Activated T-helper 1 cell treated with anti-CD3 and anti-CD28 coated beads, Interleukin-12 subunit alpha, Interleukin-12 subunit beta, Interleukin-2, Interleukin-4 antibody, amounts not matched to agents 30 ng/mL and 10 ng/mL and 1 ng/mL, durations not matched to agents 14 hours and 24 hours and 36 hours (primary cell): ENCODE measurements at regions not wholly inside any gene's neighbourhood (a gene's known extent, or its start where the extent isn't known, plus 50 kb on each side); places are given as distances from the start of the nearest gene placed in this dataset.

Experiments used
- DNase-seq: peaks from one replicate; pipeline ENCODE4 v3.0.0; 2021; ENCODE audit warnings: low spot score
- H3K27ac Mint-ChIP-seq: one replicate; pipeline ENCODE4 v1.8.0; 2021; ENCODE audit warnings: mild to moderate bottlenecking, mixed read lengths
- H3K27me3 Mint-ChIP-seq: one replicate; pipeline ENCODE4 v1.8.0; 2022; ENCODE audit warnings: mild to moderate bottlenecking, moderate library complexity, mixed read lengths; ENCODE audit not compliant: insufficient read depth
- H3K36me3 Mint-ChIP-seq: one replicate; pipeline ENCODE4 v1.8.0; 2021; ENCODE audit warnings: low read depth, mixed read lengths
- H3K4me1 Mint-ChIP-seq: one replicate; pipeline ENCODE4 v1.8.0; 2021; ENCODE audit warnings: low read depth, mixed read lengths
- H3K4me3 Mint-ChIP-seq: one replicate; pipeline ENCODE4 v1.8.0; 2021; ENCODE audit warnings: mild to moderate bottlenecking, moderate library complexity, mixed read lengths
- H3K9me3 Mint-ChIP-seq: one replicate; pipeline ENCODE4 v1.8.0; 2021; ENCODE audit warnings: mixed read lengths
- intact Hi-C: fragments of 100-400 bp; cut with micrococcal nuclease; formaldehyde crosslinking; loops from one replicate; pipeline ENCODE4 v1.15.1; 2024

DNA sequence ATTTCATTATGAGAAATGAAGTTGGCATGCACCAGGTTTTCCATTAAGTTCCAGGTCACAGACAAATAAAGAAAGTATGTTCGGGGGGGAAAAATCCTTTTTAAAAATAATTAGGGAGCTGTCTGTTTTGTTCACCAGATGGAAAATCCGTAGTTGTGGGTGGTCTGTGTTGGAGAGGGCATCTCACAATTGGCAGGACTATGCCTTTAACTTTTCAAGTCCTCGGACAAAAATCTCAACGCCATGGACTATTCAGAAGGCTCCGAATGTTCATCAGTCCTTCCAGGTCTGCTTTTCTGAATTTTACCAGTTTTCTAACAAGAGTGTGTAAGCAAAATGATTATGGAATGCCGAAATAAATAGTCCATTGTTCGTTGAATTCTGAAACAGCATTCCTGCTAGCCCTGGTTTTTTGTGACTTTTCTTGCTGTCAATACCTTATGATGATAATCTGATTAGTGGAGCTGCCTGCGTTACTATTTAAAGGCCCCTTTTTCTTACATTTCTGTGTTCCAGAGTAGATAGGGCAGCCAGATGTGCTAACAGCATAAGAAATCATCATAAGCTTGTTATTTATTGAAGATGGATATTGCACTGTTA, 146.9 kb downstream of the TM9SF2 start:
- intact Hi-C loops: no loop called here
- DNase-seq: no peak
- H3K27ac Mint-ChIP-seq: no peak overlapping the region
- H3K9me3 Mint-ChIP-seq: no peaks in the 10 kb centered on the region
- H3K36me3 Mint-ChIP-seq: no peaks in the 10 kb centered on the region
- no peak overlapping the region for H3K4me3 Mint-ChIP-seq
- no peaks in the 10 kb centered on the region for H3K4me1 Mint-ChIP-seq
- peaks cover 12% of the 10 kb centered on the region for H3K27me3 Mint-ChIP-seq

DNA sequence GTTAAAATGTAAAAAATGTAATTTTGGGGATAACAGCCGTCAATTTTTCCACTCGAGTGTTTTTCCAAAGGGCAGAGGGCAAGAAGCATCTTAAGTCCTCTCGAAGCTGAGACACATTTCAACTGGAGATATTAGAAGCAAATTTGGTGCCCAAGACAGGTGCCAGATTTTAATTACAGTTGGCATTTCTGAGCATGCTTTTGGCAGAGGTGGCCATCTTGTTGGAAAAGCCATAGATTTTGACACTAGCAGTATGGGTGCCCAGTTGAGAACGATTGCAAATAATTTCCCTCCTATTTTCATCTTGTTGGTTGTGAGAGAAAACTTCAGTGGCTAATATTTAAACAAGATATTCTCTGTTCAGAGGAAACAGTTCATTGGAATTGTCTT, 146.3 kb downstream of the TM9SF2 start:
- intact Hi-C loops: no loop called here
- Mint-ChIP-seq H3K4me3 (no peak overlapping the region), H3K9me3 (no peaks in the 10 kb centered on the region), H3K4me1 (no peaks in the 10 kb centered on the region), H3K27me3 (peaks cover 8% of the 10 kb centered on the region), H3K36me3 (no peaks in the 10 kb centered on the region), H3K27ac (no peak overlapping the region)
- no peak for DNase-seq

DNA sequence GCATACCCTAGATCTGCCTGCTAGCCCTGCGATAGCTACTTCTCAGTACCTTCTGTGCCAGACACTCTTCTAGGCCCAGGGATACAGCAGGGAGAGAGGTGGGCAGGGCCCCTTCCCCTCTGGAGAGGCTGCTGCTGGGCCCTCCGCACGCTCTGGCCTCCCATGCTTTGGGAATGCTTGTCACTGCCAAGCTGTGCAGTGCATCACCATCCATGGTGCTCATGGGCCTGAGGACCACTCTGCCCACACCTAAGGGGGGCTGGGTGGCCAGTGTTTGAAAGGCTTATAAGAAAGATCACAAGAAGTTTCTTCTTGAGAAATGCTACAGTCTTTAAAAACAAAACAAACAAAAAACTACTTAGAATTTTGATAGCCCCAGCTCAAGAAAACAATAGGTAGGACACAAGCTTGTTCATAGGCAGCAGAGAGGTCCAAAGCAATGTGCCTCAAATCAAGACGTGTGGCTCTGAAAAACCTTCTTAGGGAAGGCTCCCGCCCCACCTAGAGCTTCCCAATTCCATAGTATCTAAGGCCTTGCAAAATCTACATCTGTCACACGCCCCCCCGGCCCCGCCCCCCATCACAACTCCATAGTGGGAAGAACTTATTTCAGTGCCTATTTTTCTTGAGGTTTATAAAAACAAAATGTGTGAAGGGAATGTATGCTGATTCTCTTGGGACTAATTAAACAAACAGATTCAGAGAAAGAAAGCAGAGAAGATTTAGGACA, 145.8 kb downstream of the TM9SF2 start:
- peaks cover 8% of the 10 kb centered on the region for H3K27me3 Mint-ChIP-seq
- H3K4me3 Mint-ChIP-seq: no peak overlapping the region
- no peaks in the 10 kb centered on the region for H3K9me3 Mint-ChIP-seq
- intact Hi-C loops: no loop called here
- H3K4me1 Mint-ChIP-seq: no peaks in the 10 kb centered on the region
- no peaks in the 10 kb centered on the region for H3K36me3 Mint-ChIP-seq
- no peak overlapping the region for H3K27ac Mint-ChIP-seq
- no peak for DNase-seq

DNA sequence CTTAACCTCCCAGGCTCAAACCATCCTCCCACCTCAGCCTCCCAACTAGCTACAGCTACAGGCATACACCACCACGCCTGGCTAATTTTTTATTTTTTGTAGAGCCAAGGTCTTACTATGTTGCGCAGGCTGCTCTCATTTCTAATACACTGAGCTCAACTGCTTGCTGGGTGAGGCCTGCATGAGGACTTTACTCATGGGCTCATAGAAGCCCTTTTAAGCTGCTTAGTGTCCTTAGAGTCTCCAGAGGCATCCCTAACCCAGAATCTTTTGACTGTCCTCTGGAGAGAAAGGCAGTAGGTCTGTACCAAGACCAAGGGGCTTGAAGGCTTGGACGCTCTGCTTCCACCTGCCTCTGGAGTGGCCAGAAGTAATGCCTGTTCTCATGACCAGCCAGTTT, 141.6 kb downstream of the TM9SF2 start:
- H3K27me3 Mint-ChIP-seq: peaks cover 7% of the 10 kb centered on the region
- peak overlapping the region; percentile 42 for H3K27ac Mint-ChIP-seq
- no peaks in the 10 kb centered on the region for H3K36me3 Mint-ChIP-seq
- H3K4me3 Mint-ChIP-seq: no peak overlapping the region
- H3K4me1 Mint-ChIP-seq: no peaks in the 10 kb centered on the region
- DNase-seq: no peak
- H3K9me3 Mint-ChIP-seq: no peaks in the 10 kb centered on the region
- intact Hi-C loops: no loop called here

DNA sequence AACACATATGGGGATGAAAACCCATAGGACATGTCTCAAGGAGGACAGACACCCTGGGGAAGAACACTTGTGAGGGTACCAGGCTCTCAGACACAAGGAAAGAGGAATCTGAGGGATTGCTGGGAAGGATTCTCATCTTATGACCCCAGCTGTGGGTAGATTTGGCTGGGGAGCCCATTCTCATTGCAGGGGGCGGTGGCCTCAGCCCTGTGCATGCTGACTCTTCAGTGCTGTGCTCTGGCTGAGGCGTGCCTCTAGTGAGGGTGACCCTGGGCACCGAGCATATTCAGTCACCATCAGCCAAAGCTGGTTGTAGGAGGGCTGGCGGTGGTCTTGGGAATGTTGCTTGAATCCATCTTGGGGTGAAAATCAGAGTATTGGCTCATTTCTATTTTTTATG, 140.7 kb downstream of the TM9SF2 start:
- DNase-seq: no peak
- no peaks in the 10 kb centered on the region for H3K4me1 Mint-ChIP-seq
- H3K9me3 Mint-ChIP-seq: no peaks in the 10 kb centered on the region
- intact Hi-C loops: no loop called here
- peaks cover 3% of the 10 kb centered on the region for H3K27me3 Mint-ChIP-seq
- no peak overlapping the region for H3K4me3 Mint-ChIP-seq
- H3K36me3 Mint-ChIP-seq: no peaks in the 10 kb centered on the region
- H3K27ac Mint-ChIP-seq: no peak overlapping the region

DNA sequence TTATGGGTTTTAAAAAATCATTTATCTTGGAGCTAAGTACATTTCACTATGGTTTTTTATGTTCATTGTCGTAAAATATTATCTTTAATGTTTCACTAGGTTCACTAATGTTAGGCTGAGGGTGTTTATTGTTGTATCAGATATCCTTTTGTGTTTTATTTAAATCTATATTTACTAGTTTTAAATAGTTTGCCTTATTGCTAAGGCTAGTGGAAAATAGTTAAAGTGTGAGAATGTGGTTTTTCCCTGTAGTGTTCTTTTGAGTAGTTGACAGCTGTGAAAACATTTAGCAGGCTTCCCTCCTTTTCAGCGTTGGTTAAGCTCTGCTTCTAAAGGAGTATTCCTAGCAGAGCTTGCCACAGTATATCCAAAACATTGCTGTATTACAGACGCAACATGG, 139.0 kb downstream of the TM9SF2 start:
- no peaks in the 10 kb centered on the region for H3K36me3 Mint-ChIP-seq
- DNase-seq: no peak
- intact Hi-C loops: no loop called here
- H3K9me3 Mint-ChIP-seq: no peaks in the 10 kb centered on the region
- H3K4me1 Mint-ChIP-seq: no peaks in the 10 kb centered on the region
- peaks cover 3% of the 10 kb centered on the region for H3K27me3 Mint-ChIP-seq
- H3K27ac Mint-ChIP-seq: no peak overlapping the region
- H3K4me3 Mint-ChIP-seq: no peak overlapping the region

DNA sequence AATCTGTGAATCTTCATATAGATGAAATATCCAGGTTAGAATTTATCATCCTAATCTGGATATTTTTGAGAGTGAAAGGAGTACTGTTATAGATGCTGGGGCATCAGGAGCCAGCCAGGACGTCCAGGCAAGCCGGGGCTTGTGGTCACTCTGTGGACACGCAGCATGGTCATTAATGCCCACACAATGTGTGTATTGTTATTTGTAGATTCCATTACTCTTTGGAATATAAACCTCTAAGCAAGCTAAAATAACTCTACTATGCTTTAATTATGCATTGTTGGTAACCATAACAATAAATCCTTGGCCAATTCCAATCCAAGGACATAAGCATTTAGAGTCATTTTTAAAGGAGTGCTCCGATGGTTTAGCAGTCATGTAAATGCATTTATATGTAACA, 137.9 kb downstream of the TM9SF2 start:
- H3K9me3 Mint-ChIP-seq: no peaks in the 10 kb centered on the region
- no peak overlapping the region for H3K4me3 Mint-ChIP-seq
- no peaks in the 10 kb centered on the region for H3K4me1 Mint-ChIP-seq

DNA sequence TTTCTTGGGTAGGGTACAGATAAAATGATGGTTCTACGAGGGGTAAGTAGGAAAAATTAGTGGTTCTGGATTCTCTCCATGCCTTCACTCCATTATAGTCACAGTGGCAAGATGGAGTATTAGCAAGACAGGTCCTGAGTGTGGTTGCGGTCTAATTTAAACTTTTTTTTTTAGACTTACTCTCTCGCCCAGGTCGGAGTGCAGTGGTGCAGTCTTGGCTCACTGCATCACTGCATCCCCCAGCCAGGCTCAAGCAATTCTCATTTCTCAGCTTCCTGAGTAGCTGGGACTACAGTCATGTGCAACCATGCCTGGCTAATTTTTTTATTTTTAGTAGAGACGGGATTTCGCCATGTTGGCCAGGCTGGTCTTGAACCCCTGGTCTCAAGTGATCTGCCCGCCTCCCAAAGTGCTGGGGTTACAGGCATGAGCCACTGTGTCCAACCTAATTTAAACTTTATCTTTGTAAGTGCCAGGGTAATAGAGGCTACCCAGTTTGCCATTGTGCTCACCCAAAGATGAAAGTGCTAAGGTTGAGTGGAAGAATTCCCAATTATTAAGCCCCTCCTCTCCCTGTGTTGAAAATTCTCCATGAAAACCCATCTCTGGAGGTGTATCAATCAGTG, 135.6 kb downstream of the TM9SF2 start:
- no peak for DNase-seq
- no peaks in the 10 kb centered on the region for H3K9me3 Mint-ChIP-seq
- intact Hi-C loops: no loop called here
- no peaks in the 10 kb centered on the region for H3K36me3 Mint-ChIP-seq
- H3K4me1 Mint-ChIP-seq: no peaks in the 10 kb centered on the region
- H3K27ac Mint-ChIP-seq: no peak overlapping the region
- H3K27me3 Mint-ChIP-seq: peaks cover 2% of the 10 kb centered on the region
- H3K4me3 Mint-ChIP-seq: no peak overlapping the region

More for the DNA sequence above, 137.9 kb downstream of the TM9SF2 start:
- Mint-ChIP-seq H3K27ac (no peak overlapping the region), H3K36me3 (no peaks in the 10 kb centered on the region), H3K27me3 (peaks cover 3% of the 10 kb centered on the region)
- intact Hi-C loops: no loop called here
- DNase-seq: no peak

DNA sequence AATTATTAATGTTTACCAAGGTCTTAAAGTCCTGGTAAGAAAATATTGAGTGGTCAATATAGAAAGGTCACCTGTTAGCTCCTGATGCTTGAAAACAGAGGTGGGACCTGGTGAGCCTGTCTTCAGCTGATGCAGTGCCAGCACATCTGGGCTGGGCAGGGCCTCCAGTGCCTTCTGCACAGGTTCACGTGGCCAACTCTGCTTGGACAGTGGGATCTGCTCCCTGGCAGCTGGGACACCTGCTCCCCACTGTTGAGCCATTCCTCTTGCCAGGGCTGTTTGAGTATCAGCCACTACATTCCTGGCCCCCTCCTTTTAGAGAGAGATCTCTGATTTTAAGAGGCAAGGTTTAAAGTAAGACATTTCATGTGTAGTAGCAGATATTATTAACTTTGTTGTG, 135.0 kb downstream of the TM9SF2 start:
- Mint-ChIP-seq H3K27ac (no peak overlapping the region), H3K27me3 (peaks cover 2% of the 10 kb centered on the region), H3K4me1 (no peaks in the 10 kb centered on the region), H3K9me3 (no peaks in the 10 kb centered on the region), H3K4me3 (no peak overlapping the region), H3K36me3 (no peaks in the 10 kb centered on the region)
- intact Hi-C loops: no loop called here
- DNase-seq: no peak

DNA sequence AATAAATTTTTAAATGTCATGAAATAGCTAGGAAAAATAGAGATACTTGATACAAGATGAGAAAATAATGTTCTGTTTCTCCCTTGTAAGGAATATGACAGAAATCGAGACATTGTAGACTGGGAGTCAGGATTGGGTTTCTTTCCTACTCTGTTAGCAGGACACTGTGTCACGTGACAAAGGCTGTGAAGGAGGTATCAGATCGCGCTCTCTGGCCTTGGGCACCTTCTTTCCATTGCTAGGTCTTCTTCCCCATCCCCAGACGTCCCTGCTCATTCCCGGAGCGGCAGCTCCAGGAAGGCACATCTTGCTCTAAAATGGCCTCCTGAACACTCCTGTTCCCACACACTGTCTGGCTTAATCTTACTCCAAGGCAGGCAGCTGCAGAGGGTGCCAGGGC, 133.4 kb downstream of the TM9SF2 start:
- intact Hi-C loops: no loop called here
- H3K4me3 Mint-ChIP-seq: no peak overlapping the region
- DNase-seq: no peak
- H3K9me3 Mint-ChIP-seq: no peaks in the 10 kb centered on the region
- H3K4me1 Mint-ChIP-seq: no peaks in the 10 kb centered on the region
- no peaks in the 10 kb centered on the region for H3K36me3 Mint-ChIP-seq
- no peak overlapping the region for H3K27ac Mint-ChIP-seq
- H3K27me3 Mint-ChIP-seq: peaks cover 4% of the 10 kb centered on the region

DNA sequence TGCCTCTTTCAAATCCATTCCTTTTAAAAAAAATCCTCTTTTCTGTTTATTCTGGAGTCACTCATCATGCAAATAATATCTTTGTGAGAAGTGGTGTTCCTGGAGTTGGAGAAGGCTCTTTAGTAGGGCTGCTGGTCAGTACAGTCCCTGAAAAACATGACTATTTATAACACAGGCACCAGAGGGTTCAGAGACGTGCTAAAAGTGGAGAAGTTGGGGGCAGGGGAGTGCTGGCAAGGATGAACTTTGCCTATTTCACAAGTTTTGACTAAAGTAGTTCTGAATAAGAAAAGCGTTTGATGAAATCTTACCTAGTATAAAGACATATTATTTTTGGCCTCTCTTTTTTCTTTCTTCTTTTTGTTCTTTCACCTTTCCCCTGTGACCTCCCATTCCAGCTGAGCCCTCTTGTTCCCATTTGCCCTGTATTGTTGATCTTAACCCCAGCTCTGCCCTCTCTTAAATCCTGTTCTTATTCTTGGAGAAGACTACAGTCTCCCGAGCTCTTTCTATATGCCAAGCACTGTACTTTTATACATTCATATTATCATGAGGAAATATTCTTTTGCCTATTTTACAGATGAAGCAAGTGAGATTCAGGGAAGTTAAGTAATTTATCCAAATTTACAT, 129.1 kb downstream of the TM9SF2 start:
- Mint-ChIP-seq H3K36me3 (no peaks in the 10 kb centered on the region), H3K4me1 (no peaks in the 10 kb centered on the region), H3K9me3 (no peaks in the 10 kb centered on the region), H3K4me3 (no peak overlapping the region), H3K27me3 (peaks cover 2% of the 10 kb centered on the region), H3K27ac (no peak overlapping the region)
- no peak for DNase-seq
- intact Hi-C loops: no loop called here

DNA sequence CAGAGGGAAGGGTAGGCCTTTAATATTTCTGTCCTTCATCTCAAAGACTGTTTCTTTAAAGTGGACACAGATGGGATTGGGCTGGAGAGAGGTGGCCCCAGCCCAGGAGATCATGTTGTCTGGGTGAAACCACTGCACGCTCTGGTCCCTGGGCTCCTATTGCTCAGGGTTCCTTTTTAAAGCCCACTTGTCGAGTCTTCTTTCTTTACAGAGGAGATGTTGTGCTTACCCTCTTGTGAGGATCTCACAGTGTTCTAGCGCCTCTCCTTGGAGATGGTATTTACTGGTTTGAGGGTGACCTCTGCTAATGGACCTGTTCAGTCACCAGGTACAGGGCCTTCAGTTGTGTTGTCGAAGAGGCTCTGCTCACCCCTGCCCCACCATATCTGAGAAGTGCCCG, 128.4 kb downstream of the TM9SF2 start:
- no peak for DNase-seq
- no peaks in the 10 kb centered on the region for H3K4me1 Mint-ChIP-seq
- intact Hi-C loops: no loop called here
- peaks cover 2% of the 10 kb centered on the region for H3K27me3 Mint-ChIP-seq
- H3K27ac Mint-ChIP-seq: no peak overlapping the region
- no peaks in the 10 kb centered on the region for H3K9me3 Mint-ChIP-seq
- H3K36me3 Mint-ChIP-seq: no peaks in the 10 kb centered on the region
- no peak overlapping the region for H3K4me3 Mint-ChIP-seq

DNA sequence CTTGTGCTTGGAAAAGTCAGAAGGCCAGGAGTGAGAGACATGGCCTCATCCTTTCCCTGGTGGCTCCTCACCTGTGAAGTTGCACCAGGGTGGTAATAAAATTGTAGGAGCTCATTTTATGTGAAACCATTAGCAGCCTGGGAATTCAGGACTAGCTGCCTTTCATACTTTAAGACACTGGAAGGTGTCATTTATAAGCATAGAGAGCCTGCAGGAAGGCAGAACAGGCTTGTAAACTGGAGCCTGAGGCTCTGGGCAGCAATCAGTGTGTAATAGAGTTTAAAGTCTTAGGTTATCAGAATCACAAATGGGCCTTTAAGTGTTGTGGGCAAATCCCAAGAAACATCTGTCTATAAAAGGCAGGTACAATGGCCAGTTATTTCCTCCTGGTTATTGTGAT, 127.2 kb downstream of the TM9SF2 start:
- Mint-ChIP-seq H3K36me3 (no peaks in the 10 kb centered on the region), H3K27me3 (peaks cover 2% of the 10 kb centered on the region), H3K27ac (no peak overlapping the region), H3K4me1 (no peaks in the 10 kb centered on the region), H3K4me3 (no peak overlapping the region), H3K9me3 (no peaks in the 10 kb centered on the region)
- no peak for DNase-seq
- intact Hi-C loops: no loop called here
